CD4-positive, alpha-beta memory T cell (primary cell): ENCODE measurements at regions not wholly inside any gene's neighbourhood (a gene's known extent, or its start where the extent isn't known, plus 50 kb on each side); places are given as distances from the start of the nearest gene placed in this dataset.

Source experiments
- CTCF ChIA-PET: fragments of 350-600 bp; sonication (Branson Sonifier 250); formaldehyde crosslinking; loops from one replicate; lab custom pipeline; 2021; ENCODE audit warnings: inconsistent platforms; ENCODE audit not compliant: partially characterized antibody; lab: Charles Lee
- POLR2A ChIA-PET: fragments of 350-600 bp; sonication (Branson Sonifier 250); formaldehyde crosslinking; loops from one replicate; lab custom pipeline; 2021; ENCODE audit not compliant: partially characterized antibody; lab: Charles Lee
- DNase-seq, 5 donors: peaks; one replicate each; pipeline versions ENCODE4 v3.0.0 to v3.0.0-alpha.2; 2020 to 2022; ENCODE audit warnings: mixed read lengths in 1 of 5
- H3K27ac ChIP-seq: one replicate; pipeline ENCODE4 v1.7.0; 2013; ENCODE audit warnings: low read depth, low read length
- H3K27me3 ChIP-seq: 2 replicates; pipeline ENCODE4 v1.7.0; 2013; ENCODE audit warnings: mild to moderate bottlenecking, low read length, moderate library complexity; ENCODE audit not compliant: insufficient read depth
- H3K36me3 ChIP-seq: 2 replicates; pipeline ENCODE4 v1.7.0; 2013; ENCODE audit warnings: mild to moderate bottlenecking, low read length, moderate library complexity; ENCODE audit not compliant: insufficient read depth
- H3K4me1 ChIP-seq: 2 replicates; pipeline ENCODE4 v1.7.0; 2013; ENCODE audit warnings: mild to moderate bottlenecking, low read length, moderate library complexity; ENCODE audit not compliant: insufficient read depth
- H3K4me3 ChIP-seq, 2 donors: one replicate each; pipeline ENCODE4 v1.7.0; 2013; ENCODE audit warnings: low read length in 2 of 2, mild to moderate bottlenecking in 1 of 2
- H3K9me3 ChIP-seq, 2 donors: one replicate each; pipeline ENCODE4 v1.7.0; 2013; ENCODE audit warnings: low read length in 2 of 2, control low read depth in 1 of 2; ENCODE audit not compliant: control insufficient read depth in 1 of 2
- H3K27ac Mint-ChIP-seq, 7 donors: one replicate each; pipeline ENCODE4 v1.8.0; 2020 to 2021; ENCODE audit warnings: mixed read lengths in 7 of 7, mild to moderate bottlenecking in 6 of 7, inconsistent platforms in 3 of 7, moderate library complexity in 3 of 7
- H3K27me3 Mint-ChIP-seq, 2 donors: one replicate each; pipeline ENCODE4 v1.8.0; 2020 to 2021; ENCODE audit warnings: mixed read lengths in 2 of 2
- H3K36me3 Mint-ChIP-seq, 2 donors: one replicate each; pipeline ENCODE4 v1.8.0; 2020 to 2021; ENCODE audit warnings: mixed read lengths in 2 of 2, inconsistent platforms in 1 of 2, mild to moderate bottlenecking in 1 of 2
- H3K4me1 Mint-ChIP-seq, 4 donors: one replicate each; pipeline ENCODE4 v1.8.0; 2020 to 2021; ENCODE audit warnings: mixed read lengths in 4 of 4, mild to moderate bottlenecking in 1 of 4
- H3K4me3 Mint-ChIP-seq, 8 donors: one replicate each; pipeline ENCODE4 v1.8.0; 2020 to 2021; ENCODE audit warnings: mixed read lengths in 8 of 8, mild to moderate bottlenecking in 7 of 8, moderate library complexity in 6 of 8, inconsistent platforms in 3 of 8
- H3K9me3 Mint-ChIP-seq, 8 donors: one replicate each; pipeline ENCODE4 v1.8.0; 2020 to 2021; ENCODE audit warnings: mixed read lengths in 8 of 8, mild to moderate bottlenecking in 5 of 8, inconsistent platforms in 3 of 8, moderate library complexity in 1 of 8
- intact Hi-C: fragments of 100-400 bp; cut with micrococcal nuclease; formaldehyde crosslinking; loops from one replicate; pipeline ENCODE4 v1.15.1; 2023

DNA sequence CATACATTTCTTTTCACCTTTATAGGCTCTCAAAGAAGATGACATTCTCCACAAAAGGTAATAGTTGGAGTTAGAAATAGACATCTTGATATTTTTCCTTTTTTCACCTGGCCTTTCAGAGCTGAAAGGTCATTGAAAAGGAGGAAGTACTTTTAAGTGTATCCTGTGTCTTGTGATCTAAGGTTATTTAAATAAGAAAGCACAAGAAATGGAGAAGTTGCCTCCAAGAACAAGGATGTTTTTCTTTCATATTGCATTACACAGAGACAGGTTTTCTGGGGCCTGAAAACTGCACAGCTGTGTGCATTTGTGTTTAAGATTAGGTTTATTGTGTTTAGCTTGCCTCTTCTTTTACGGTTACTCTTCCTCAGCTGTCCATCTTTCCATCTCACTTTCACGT is 103.4 kb upstream of the SEMA3D start:
- DNase-seq: no peak
- CTCF ChIA-PET: no interaction called here
- no peaks in the 10 kb centered on the region for H3K9me3 ChIP-seq
- H3K36me3 ChIP-seq: no peaks in the 10 kb centered on the region
- no peak overlapping the region for H3K27ac ChIP-seq
- no peaks in the 10 kb centered on the region for H3K27me3 ChIP-seq
- no peak overlapping the region for H3K4me3 ChIP-seq
- Mint-ChIP-seq H3K27ac (no peak overlapping the region), H3K9me3 (peaks cover 0 to 6% (median 0%) of the 10 kb centered on the region in 8 donors), H3K36me3 (no peaks in the 10 kb centered on the region), H3K27me3 (no peaks in the 10 kb centered on the region), H3K4me3 (no peak overlapping the region), H3K4me1 (no peaks in the 10 kb centered on the region)
- intact Hi-C loops: no loop called here
- no peaks in the 10 kb centered on the region for H3K4me1 ChIP-seq
- POLR2A ChIA-PET: no interaction called here

DNA sequence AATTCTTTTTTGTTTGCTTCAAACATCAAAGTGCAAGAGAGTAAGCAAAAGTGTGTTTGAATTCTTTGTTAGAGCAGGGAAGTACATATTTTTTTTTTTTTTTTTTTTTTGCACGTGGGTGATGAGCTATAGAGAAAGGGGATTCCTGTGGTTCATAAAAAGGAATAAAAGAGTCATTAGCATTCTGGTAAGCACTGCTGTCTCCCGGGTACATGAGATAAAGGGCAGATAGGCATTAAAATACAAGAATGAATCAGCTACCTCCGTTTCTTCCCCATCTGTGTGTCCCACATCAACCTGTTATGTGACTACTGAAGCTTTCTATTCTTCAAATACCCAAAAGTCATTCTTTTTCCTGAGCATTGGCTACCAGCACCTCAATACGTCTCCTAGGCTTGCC is 102.4 kb upstream of the SEMA3D start:
- no peaks in the 10 kb centered on the region for H3K9me3 ChIP-seq
- H3K4me1 ChIP-seq: no peaks in the 10 kb centered on the region
- no peaks in the 10 kb centered on the region for H3K36me3 Mint-ChIP-seq
- ChIA-PET CTCF (no interaction called here), POLR2A (no interaction called here)
- H3K27me3 ChIP-seq: no peaks in the 10 kb centered on the region
- H3K4me3 Mint-ChIP-seq: no peak overlapping the region
- no peak overlapping the region for H3K4me3 ChIP-seq
- H3K9me3 Mint-ChIP-seq: peaks cover 0 to 6% (median 0%) of the 10 kb centered on the region in 8 donors
- no peaks in the 10 kb centered on the region for H3K4me1 Mint-ChIP-seq
- H3K27me3 Mint-ChIP-seq: no peaks in the 10 kb centered on the region
- no peak for DNase-seq
- H3K27ac Mint-ChIP-seq: no peak overlapping the region
- H3K27ac ChIP-seq: no peak overlapping the region
- no peaks in the 10 kb centered on the region for H3K36me3 ChIP-seq
- intact Hi-C loops: no loop called here

DNA sequence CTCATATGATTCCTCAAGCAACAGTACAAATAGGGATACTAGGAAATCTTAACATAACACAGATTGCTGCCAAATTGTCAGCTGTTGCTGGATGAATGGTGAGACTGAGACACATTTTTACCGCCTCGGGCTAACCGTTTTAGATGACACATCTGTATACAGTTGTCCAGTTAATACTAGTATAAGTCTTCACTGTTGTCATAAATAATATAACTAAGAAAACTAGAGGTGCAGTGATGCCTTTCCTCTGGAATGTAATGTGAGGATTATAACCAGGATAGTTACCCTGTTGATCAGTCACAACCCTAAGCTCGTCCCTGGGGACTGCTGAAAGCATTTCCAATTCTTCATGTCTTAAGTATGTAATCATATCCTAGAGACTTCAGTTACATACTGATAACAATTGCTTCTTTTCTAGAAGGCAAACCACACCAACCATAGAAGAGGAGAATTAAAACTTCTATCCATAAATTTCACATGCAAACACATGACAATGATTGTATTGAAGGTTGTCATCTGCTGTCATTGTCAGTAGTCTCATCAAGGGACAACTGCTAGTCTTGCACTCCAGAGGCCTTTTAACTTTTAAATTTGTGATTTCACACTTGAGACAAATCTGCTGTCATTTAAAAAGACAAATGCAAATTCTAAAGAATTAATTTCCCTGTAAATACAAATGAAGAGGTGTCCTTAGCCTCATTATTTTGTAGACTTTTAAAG is 100.4 kb upstream of the SEMA3D start:
- Mint-ChIP-seq H3K4me3 (no peak overlapping the region), H3K9me3 (peaks cover 0 to 5% (median 1%) of the 10 kb centered on the region in 8 donors), H3K4me1 (no peaks in the 10 kb centered on the region), H3K27ac (no peak overlapping the region), H3K36me3 (no peaks in the 10 kb centered on the region), H3K27me3 (no peaks in the 10 kb centered on the region)
- Histone ChIP-seq H3K36me3 (no peaks in the 10 kb centered on the region), H3K27ac (no peak overlapping the region), H3K27me3 (no peaks in the 10 kb centered on the region), H3K9me3 (no peaks in the 10 kb centered on the region), H3K4me1 (no peaks in the 10 kb centered on the region), H3K4me3 (no peak overlapping the region)
- CTCF ChIA-PET: no interaction called here
- no peak for DNase-seq
- intact Hi-C loops: no loop called here
- POLR2A ChIA-PET: no interaction called here

DNA sequence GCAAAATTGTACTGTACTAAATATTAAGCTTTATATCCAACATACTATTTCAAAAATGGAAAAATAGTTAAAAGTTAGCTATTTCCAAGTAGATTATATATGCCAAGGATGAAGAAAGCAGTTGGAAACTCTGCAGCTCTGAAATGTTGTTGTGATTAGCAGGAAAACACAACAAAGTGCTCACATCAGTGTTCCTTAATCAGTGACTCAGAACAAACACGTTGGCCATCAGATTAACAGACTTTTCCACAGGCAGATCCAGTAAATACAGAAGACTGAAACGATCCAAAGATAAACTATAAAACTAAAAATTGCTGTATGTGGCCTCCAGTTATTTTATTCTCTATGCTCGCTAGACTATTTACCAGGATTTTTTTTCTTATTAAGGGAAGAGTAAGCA is 99.6 kb upstream of the SEMA3D start:
- H3K36me3 ChIP-seq: no peaks in the 10 kb centered on the region
- no peak for DNase-seq
- no peaks in the 10 kb centered on the region for H3K4me1 ChIP-seq
- H3K4me3 Mint-ChIP-seq: no peak overlapping the region
- no peaks in the 10 kb centered on the region for H3K27me3 ChIP-seq
- no peak overlapping the region for H3K27ac ChIP-seq
- ChIA-PET CTCF (no interaction called here), POLR2A (no interaction called here)
- H3K4me1 Mint-ChIP-seq: no peaks in the 10 kb centered on the region
- H3K27ac Mint-ChIP-seq: no peak overlapping the region
- peaks cover 0 to 5% (median 0%) of the 10 kb centered on the region in 8 donors for H3K9me3 Mint-ChIP-seq
- intact Hi-C loops: no loop called here
- no peaks in the 10 kb centered on the region for H3K27me3 Mint-ChIP-seq
- H3K4me3 ChIP-seq: no peak overlapping the region
- H3K36me3 Mint-ChIP-seq: no peaks in the 10 kb centered on the region
- no peaks in the 10 kb centered on the region for H3K9me3 ChIP-seq

DNA sequence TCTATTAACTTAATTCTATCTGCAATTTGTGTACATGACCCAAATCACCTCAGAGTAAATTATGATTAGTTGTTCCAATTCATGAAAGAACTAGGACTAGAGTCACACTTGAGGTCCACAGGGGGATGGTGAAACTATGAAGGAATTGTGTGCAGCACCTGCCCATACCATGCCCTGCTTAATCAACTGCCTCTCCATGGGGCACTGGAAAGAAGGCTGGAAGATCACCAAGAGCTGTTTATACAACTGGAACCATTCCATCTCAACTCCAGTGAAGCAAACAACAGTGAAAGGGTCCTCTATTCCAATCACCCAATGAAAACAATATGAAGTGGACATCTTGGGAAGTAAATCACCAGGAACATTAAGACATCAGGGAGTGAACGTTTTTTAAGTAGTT is 98.7 kb upstream of the SEMA3D start:
- H3K27ac ChIP-seq: no peak overlapping the region
- H3K9me3 ChIP-seq: no peaks in the 10 kb centered on the region
- no peak for DNase-seq
- Mint-ChIP-seq H3K9me3 (peaks cover 0 to 5% (median 0%) of the 10 kb centered on the region in 8 donors), H3K27me3 (no peaks in the 10 kb centered on the region), H3K27ac (no peak overlapping the region), H3K36me3 (no peaks in the 10 kb centered on the region), H3K4me3 (no peak overlapping the region), H3K4me1 (no peaks in the 10 kb centered on the region)
- H3K36me3 ChIP-seq: no peaks in the 10 kb centered on the region
- ChIA-PET POLR2A (no interaction called here), CTCF (no interaction called here)
- H3K4me1 ChIP-seq: no peaks in the 10 kb centered on the region
- intact Hi-C loops: no loop called here
- no peak overlapping the region for H3K4me3 ChIP-seq
- no peaks in the 10 kb centered on the region for H3K27me3 ChIP-seq

DNA sequence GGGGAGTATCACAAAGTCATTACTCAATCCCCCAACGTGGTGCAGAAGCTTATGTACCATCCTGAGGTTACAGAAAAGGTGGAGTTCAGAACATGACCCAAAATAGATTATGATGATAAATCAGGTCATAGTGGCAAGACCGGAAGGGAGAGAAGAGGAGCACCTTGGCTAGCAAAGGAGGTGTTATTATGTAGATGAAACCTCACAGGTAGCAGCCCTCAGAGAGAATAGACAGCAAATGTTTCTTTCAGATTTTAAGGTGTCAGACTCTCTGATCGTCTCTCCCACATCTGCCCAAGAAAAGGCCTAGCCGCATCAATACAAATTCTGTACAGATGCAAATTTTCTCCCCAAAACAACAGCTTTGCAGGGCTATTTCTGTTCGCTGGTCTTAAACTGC is 88.3 kb upstream of the SEMA3D start:
- intact Hi-C loops: no loop called here

DNA sequence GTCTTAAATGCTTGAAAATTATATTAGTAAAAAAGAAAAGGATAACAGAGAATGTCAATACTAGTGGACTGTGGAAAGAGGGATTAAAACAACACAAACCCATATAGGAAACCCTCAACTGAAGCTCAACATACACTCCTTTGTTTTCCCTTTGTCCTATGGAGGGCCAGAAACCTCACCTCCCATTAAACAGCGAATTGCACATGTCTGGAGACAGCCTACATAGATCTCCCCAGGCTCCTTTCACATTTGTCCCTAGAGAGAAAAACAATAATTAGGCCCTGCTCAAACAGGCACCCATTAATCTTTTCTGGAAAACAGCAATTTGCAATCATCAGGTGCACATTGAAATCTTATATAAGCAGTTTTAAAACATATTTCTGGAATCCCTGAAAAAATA is 87.6 kb upstream of the SEMA3D start:
- Mint-ChIP-seq H3K4me3 (no peak overlapping the region), H3K4me1 (no peaks in the 10 kb centered on the region), H3K27ac (no peak overlapping the region), H3K27me3 (no peaks in the 10 kb centered on the region), H3K36me3 (no peaks in the 10 kb centered on the region), H3K9me3 (peaks cover 0 to 18% (median 2%) of the 10 kb centered on the region in 8 donors)
- H3K36me3 ChIP-seq: no peaks in the 10 kb centered on the region
- H3K4me1 ChIP-seq: no peaks in the 10 kb centered on the region
- H3K27me3 ChIP-seq: no peaks in the 10 kb centered on the region
- H3K27ac ChIP-seq: no peak overlapping the region
- ChIA-PET POLR2A (no interaction called here), CTCF (no interaction called here)
- intact Hi-C loops: no loop called here
- DNase-seq: no peak
- no peaks in the 10 kb centered on the region for H3K9me3 ChIP-seq
- H3K4me3 ChIP-seq: no peak overlapping the region

More for the DNA sequence above, 88.3 kb upstream of the SEMA3D start:
- H3K4me1 ChIP-seq: no peaks in the 10 kb centered on the region
- H3K27ac Mint-ChIP-seq: no peak overlapping the region
- H3K27ac ChIP-seq: no peak overlapping the region
- no peaks in the 10 kb centered on the region for H3K27me3 ChIP-seq
- ChIA-PET CTCF (no interaction called here), POLR2A (no interaction called here)
- H3K9me3 ChIP-seq: no peaks in the 10 kb centered on the region
- H3K4me3 ChIP-seq: no peak overlapping the region
- no peaks in the 10 kb centered on the region for H3K4me1 Mint-ChIP-seq
- DNase-seq: no peak
- H3K9me3 Mint-ChIP-seq: peaks cover 0 to 18% (median 2%) of the 10 kb centered on the region in 8 donors
- H3K4me3 Mint-ChIP-seq: no peak overlapping the region
- no peaks in the 10 kb centered on the region for H3K36me3 ChIP-seq
- no peaks in the 10 kb centered on the region for H3K36me3 Mint-ChIP-seq
- H3K27me3 Mint-ChIP-seq: no peaks in the 10 kb centered on the region
